ENCODE measurements at regions not wholly inside any gene's neighbourhood (a gene's known extent, or its start where the extent isn't known, plus 50 kb on each side); places are given as distances from the start of the nearest gene placed in this dataset.

GRCh38 chr22:49305966-49306631, 521.6 kb downstream of the BRD1 start:
- DNase-seq (ENCODE audit: low read depth, low spot score), result no peak

GRCh38 chr22:49305214-49305965, 522.3 kb downstream of the BRD1 start:
- DNase-seq (ENCODE audit: low read depth, low spot score), result no peak

GRCh38 chr22:49303781-49304461, 523.8 kb downstream of the BRD1 start:
- no peak for DNase-seq (ENCODE audit: low read depth, low spot score)

- DNase-seq (ENCODE audit: low read depth, low spot score), result no peak
These were observed 524.5 kb downstream of the BRD1 start for GRCh38 chr22:49303061-49303735.

- DNase-seq (ENCODE audit: low read depth, low spot score), result no peak
These were observed 525.1 kb downstream of the BRD1 start for GRCh38 chr22:49302530-49302929.

- no peak for DNase-seq (ENCODE audit: low read depth, low spot score)
These were observed 525.6 kb downstream of the BRD1 start for GRCh38 chr22:49302150-49302460.

- DNase-seq (ENCODE audit: low read depth, low spot score), result no peak
These were observed 526.1 kb downstream of the BRD1 start for GRCh38 chr22:49301398-49302149.

- DNase-seq (ENCODE audit: low read depth, low spot score), result no peak
These were observed 526.7 kb downstream of the BRD1 start for GRCh38 chr22:49300951-49301397.

- no peak for DNase-seq (ENCODE audit: low read depth, low spot score)
These were observed 527.4 kb downstream of the BRD1 start for GRCh38 chr22:49300241-49300640.

GRCh38 chr22:49299821-49300231, 527.8 kb downstream of the BRD1 start:
- DNase-seq (ENCODE audit: low read depth, low spot score), result no peak

- DNase-seq (ENCODE audit: low read depth, low spot score), result no peak
These were observed 528.6 kb downstream of the BRD1 start for GRCh38 chr22:49298834-49299750.

- DNase-seq (ENCODE audit: low read depth, low spot score), result no peak
These were observed 529.6 kb downstream of the BRD1 start for GRCh38 chr22:49297871-49298721.

- no peak for DNase-seq (ENCODE audit: low read depth, low spot score)
These were observed 530.3 kb downstream of the BRD1 start for GRCh38 chr22:49297286-49297870.

- no peak for DNase-seq (ENCODE audit: low read depth, low spot score)
These were observed 531.1 kb downstream of the BRD1 start for GRCh38 chr22:49296561-49296960.

GRCh38 chr22:49295851-49296560, 531.7 kb downstream of the BRD1 start:
- no peak for DNase-seq (ENCODE audit: low read depth, low spot score)

- DNase-seq (ENCODE audit: low read depth, low spot score), result no peak
These were observed 532.3 kb downstream of the BRD1 start for GRCh38 chr22:49295465-49295743.

GRCh38 chr22:49294656-49295464, 532.8 kb downstream of the BRD1 start:
- DNase-seq (ENCODE audit: low read depth, low spot score), result no peak

- DNase-seq (ENCODE audit: low read depth, low spot score), result no peak
These were observed 534.8 kb downstream of the BRD1 start for GRCh38 chr22:49292909-49293308.
